H1 (cell line): ENCODE measurements at regions not wholly inside any gene's neighbourhood (a gene's known extent, or its start where the extent isn't known, plus 50 kb on each side); places are given as distances from the start of the nearest gene placed in this dataset.

Experiments
- CTCF ChIA-PET: fragments of 300-600 bp; sonication (Branson Sonifier 250); formaldehyde crosslinking; loops from one replicate; lab custom pipeline; 2021; ENCODE audit not compliant: partially characterized antibody; lab: Charles Lee
- POLR2A ChIA-PET: fragments of 300-600 bp; sonication (Branson Sonifier 250); formaldehyde crosslinking; loops from one replicate; lab custom pipeline; 2021; ENCODE audit warnings: inconsistent platforms; ENCODE audit not compliant: partially characterized antibody; lab: Charles Lee
- DNase-seq, 2 experiments: peaks; one replicate each; pipeline versions ENCODE4 v3.0.0 to v3.0.0-alpha.2; 2010 to 2022; ENCODE audit warnings: low spot score in 2 of 2, low read depth in 1 of 2, mixed read lengths in 1 of 2
- FAIRE-seq: peaks from 2 replicates; lab custom pipeline; 2011; peaks lifted over from hg19 to GRCh38; lab: Jason Lieb, UNC
- H2AFZ ChIP-seq: 2 replicates; pipeline ENCODE4 v1.8.1; 2012; ENCODE audit warnings: low read length, inconsistent platforms
- H2AK5ac ChIP-seq: 2 replicates; pipeline ENCODE4 v1.6.1; 2013; ENCODE audit warnings: low read depth, low read length
- H2BK120ac ChIP-seq: replicated peaks from 2 replicates; pipeline ENCODE3; 2013; ENCODE audit warnings: low read depth, low read length, inconsistent platforms
- H2BK12ac ChIP-seq: 2 replicates; pipeline ENCODE4 v1.6.1; 2013; ENCODE audit warnings: low read depth, low read length
- H2BK15ac ChIP-seq: 2 replicates; pipeline ENCODE4 v1.6.1; 2013; ENCODE audit warnings: low read length
- H2BK20ac ChIP-seq: 2 replicates; pipeline ENCODE4 v1.6.1; 2013; ENCODE audit warnings: low read length
- H2BK5ac ChIP-seq: 2 replicates; pipeline ENCODE4 v1.6.1; 2013; ENCODE audit warnings: low read depth, low read length
- H3K14ac ChIP-seq: 2 replicates; pipeline ENCODE4 v1.6.1; 2013; ENCODE audit warnings: inconsistent platforms; ENCODE audit not compliant: insufficient read length
- H3K18ac ChIP-seq: 2 replicates; pipeline ENCODE4 v1.6.1; 2013; ENCODE audit warnings: low read length; ENCODE audit errors: extremely low read depth
- H3K23ac ChIP-seq: 2 replicates; pipeline ENCODE4 v1.6.1; 2013; ENCODE audit warnings: inconsistent platforms; ENCODE audit not compliant: insufficient read length
- H3K23me2 ChIP-seq: 2 replicates; pipeline ENCODE4 v1.6.1; 2013; ENCODE audit warnings: low read depth, low read length
- H3K27ac ChIP-seq: 2 replicates; pipeline ENCODE4 v1.6.1; 2011; ENCODE audit warnings: low read depth, low read length, inconsistent platforms
- H3K27me3 ChIP-seq, 4 experiments: replicated peaks in 1 of 4; 1 replicate in 1 of 4; 2 replicates in 3 of 4; pipeline versions ENCODE4 v1.6.1 to v1.8.1; 2011 to 2013; ENCODE audit warnings: low read length in 3 of 4, mild to moderate bottlenecking in 3 of 4, inconsistent platforms in 2 of 4, mixed read lengths in 2 of 4, moderate library complexity in 1 of 4; ENCODE audit not compliant: control insufficient read depth in 3 of 4, insufficient read depth in 3 of 4; ENCODE audit errors: extremely low read depth in 1 of 4
- H3K36me3 ChIP-seq, 4 experiments: 2 replicates each; pipeline versions ENCODE4 v1.6.1 to v1.8.1; 2011 to 2013; ENCODE audit warnings: mild to moderate bottlenecking in 4 of 4, low read length in 3 of 4, moderate library complexity in 2 of 4, control low read depth in 1 of 4, inconsistent platforms in 1 of 4; ENCODE audit not compliant: insufficient read depth in 4 of 4, control insufficient read depth in 2 of 4
- H3K4ac ChIP-seq: replicated peaks from 2 replicates; pipeline ENCODE3; 2013; ENCODE audit warnings: low read length, low read depth, mixed read lengths, inconsistent platforms; ENCODE audit not compliant: insufficient read length
- H3K4me1 ChIP-seq, 4 experiments: replicated peaks in 1 of 4; 1 replicate in 1 of 4; 2 replicates in 3 of 4; pipeline versions ENCODE4 v1.6.1 to v1.8.1; 2011 to 2013; ENCODE audit warnings: low read length in 3 of 4, inconsistent platforms in 2 of 4, mixed read lengths in 1 of 4; ENCODE audit not compliant: insufficient read depth in 4 of 4, control insufficient read depth in 3 of 4
- H3K4me2 ChIP-seq, 2 experiments: 2 replicates each; pipeline versions ENCODE4 v1.6.1 to v1.8.1; 2011 to 2013; ENCODE audit warnings: low read depth in 2 of 2, low read length in 2 of 2, control low read depth in 1 of 2, inconsistent platforms in 1 of 2, mild to moderate bottlenecking in 1 of 2; ENCODE audit not compliant: insufficient read depth in 1 of 2
- H3K4me3 ChIP-seq, 4 experiments: fragments of 200-600, 300-600 bp in 1 of 4; sonication (generic), shearing (Covaris generic), sonication (Bioruptor Twin) in 1 of 4; 2 replicates each; pipeline versions ENCODE4 v1.5.1 to v1.8.1; 2011 to 2016; ENCODE audit warnings: low read length in 4 of 4, low read depth in 3 of 4, control low read depth in 2 of 4, inconsistent platforms in 2 of 4, mild to moderate bottlenecking in 2 of 4, mixed read lengths in 1 of 4, moderate library complexity in 1 of 4; ENCODE audit not compliant: insufficient read depth in 2 of 4; ENCODE audit errors: extremely low read depth in 1 of 4
- H3K56ac ChIP-seq: replicated peaks from 2 replicates; pipeline ENCODE3; 2013; ENCODE audit warnings: low read depth, mild to moderate bottlenecking, mixed read lengths, low read length, inconsistent platforms; ENCODE audit not compliant: insufficient read length
- H3K79me1 ChIP-seq: 2 replicates; pipeline ENCODE4 v1.6.1; 2013; ENCODE audit warnings: low read depth, low read length, control low read depth
- H3K79me2 ChIP-seq, 2 experiments: 2 replicates each; pipeline versions ENCODE4 v1.6.1 to v1.8.1; 2012 to 2013; ENCODE audit warnings: low read length in 2 of 2, mild to moderate bottlenecking in 2 of 2, inconsistent platforms in 1 of 2; ENCODE audit not compliant: insufficient read depth in 2 of 2, control insufficient read depth in 1 of 2
- H3K9ac ChIP-seq, 4 experiments: replicated peaks in 1 of 4; 1 replicate in 1 of 4; 2 replicates in 3 of 4; pipeline versions ENCODE4 v1.6.1 to v1.8.1; 2011 to 2013; ENCODE audit warnings: low read depth in 3 of 4, low read length in 3 of 4, control low read depth in 2 of 4, mild to moderate bottlenecking in 2 of 4, moderate library complexity in 2 of 4, inconsistent platforms in 1 of 4; ENCODE audit errors: extremely low read depth in 1 of 4
- H3K9me3 ChIP-seq, 2 experiments: 2 replicates each; pipeline versions ENCODE4 v1.6.1 to v1.8.1; 2012 to 2013; ENCODE audit warnings: mild to moderate bottlenecking in 2 of 2, moderate library complexity in 2 of 2, control low read depth in 1 of 2, inconsistent platforms in 1 of 2, low read depth in 1 of 2, low read length in 1 of 2, mixed read lengths in 1 of 2; ENCODE audit not compliant: insufficient read depth in 2 of 2
- H4K20me1 ChIP-seq, 2 experiments: replicated peaks in 1 of 2; 2 replicates each; pipeline versions ENCODE3 to v1.8.1; 2011 to 2013; ENCODE audit warnings: inconsistent platforms in 2 of 2, low read length in 2 of 2, mild to moderate bottlenecking in 1 of 2; ENCODE audit not compliant: insufficient read depth in 2 of 2, control insufficient read depth in 1 of 2
- H4K5ac ChIP-seq: 2 replicates; pipeline ENCODE4 v1.6.1; 2013; ENCODE audit warnings: low read length, low read depth, mixed read lengths, inconsistent platforms; ENCODE audit not compliant: insufficient read length
- H4K8ac ChIP-seq: 2 replicates; pipeline ENCODE4 v1.8.0; 2013; ENCODE audit warnings: mild to moderate bottlenecking, moderate library complexity, low read length, inconsistent platforms; ENCODE audit not compliant: insufficient read depth; ENCODE audit errors: extremely low read depth
- H4K91ac ChIP-seq: replicated peaks from 2 replicates; pipeline ENCODE3; 2013; ENCODE audit warnings: low read length, mixed read lengths, inconsistent platforms; ENCODE audit not compliant: insufficient read length
- BCL11A ChIP-seq, 2 experiments: IDR thresholded peaks; one replicate each; pipeline ENCODE4 v1.6.1; 2011; ENCODE audit warnings: low read depth in 2 of 2, low read length in 2 of 2, mild to moderate bottlenecking in 2 of 2
- CHD2 ChIP-seq: IDR thresholded peaks from 2 replicates; pipeline ENCODE4 v1.6.1; 2012; ENCODE audit warnings: low read length, improper control_type of control experiment
- FOSL1 ChIP-seq: IDR thresholded peaks from 2 replicates; pipeline ENCODE4 v1.6.1; 2011; ENCODE audit warnings: mild to moderate bottlenecking, low read depth, low read length, moderate library complexity; ENCODE audit not compliant: insufficient read depth
- GABPA ChIP-seq: IDR thresholded peaks from 2 replicates; pipeline ENCODE4 v1.6.1; 2011; ENCODE audit warnings: mild to moderate bottlenecking, low read length, moderate library complexity, borderline replicate concordance; ENCODE audit not compliant: insufficient read depth
- GTF2F1 ChIP-seq: IDR thresholded peaks from 2 replicates; pipeline ENCODE4 v1.6.1; 2012; ENCODE audit warnings: low read depth, low read length, improper control_type of control experiment, borderline replicate concordance
- HDAC6 ChIP-seq: IDR thresholded peaks from one replicate; pipeline ENCODE4 v1.7.1; 2012; ENCODE audit warnings: low read depth, mild to moderate bottlenecking, inconsistent platforms, low read length, moderate library complexity
- KDM1A ChIP-seq: fragments of 200-600, 300-600 bp; sonication (generic); IDR thresholded peaks from 2 replicates; pipeline ENCODE4 v1.7.1; 2016; ENCODE audit warnings: mild to moderate bottlenecking, low read length, borderline replicate concordance
- MAFK ChIP-seq: IDR thresholded peaks from 2 replicates; pipeline ENCODE4 v1.6.1; 2012; ENCODE audit warnings: low read depth, mild to moderate bottlenecking, improper control_type of control experiment, low read length
- RFX5 ChIP-seq: IDR thresholded peaks from 2 replicates; pipeline ENCODE4 v1.6.1; 2011; ENCODE audit warnings: low read depth, low read length, improper control_type of control experiment, borderline replicate concordance
- RNF2 ChIP-seq: fragments of 200-900, 300-1000 bp; sonication (generic); IDR thresholded peaks from 2 replicates; pipeline ENCODE4 v1.7.1; 2016; ENCODE audit warnings: borderline replicate concordance, low read depth, mild to moderate bottlenecking, antibody characterized with exemption, low read length; ENCODE audit not compliant: poor library complexity, severe bottlenecking; ENCODE audit errors: missing control alignments
- SIRT6 ChIP-seq: IDR thresholded peaks from one replicate; pipeline ENCODE4 v1.7.1; 2012; ENCODE audit warnings: low read length, inconsistent platforms
- SIX5 ChIP-seq: IDR thresholded peaks from 2 replicates; pipeline ENCODE4 v1.6.1; 2011; ENCODE audit warnings: mild to moderate bottlenecking, low read depth, low read length
- SP4 ChIP-seq: IDR thresholded peaks from 2 replicates; pipeline ENCODE4 v1.6.1; 2012; ENCODE audit warnings: low read length, inconsistent platforms
- TAF1 ChIP-seq: IDR thresholded peaks from 2 replicates; pipeline ENCODE4 v1.6.1; 2011; ENCODE audit warnings: mild to moderate bottlenecking, low read depth, low read length
- ZNF274 ChIP-seq: IDR thresholded peaks from 2 replicates; pipeline ENCODE4 v1.7.0; 2012; ENCODE audit warnings: low read length, borderline replicate concordance; ENCODE audit errors: extremely low read depth
- WGBS, 2 experiments: shearing (Covaris generic) in 1 of 2; methylation state at CpG; one replicate each; pipeline versions ENCODE4 v1.1.6 to v1.1.7; 2013 to 2015; ENCODE audit warnings: low lambda C conversion rate in 2 of 2, mixed read lengths in 2 of 2, inconsistent platforms in 1 of 2, low coverage in 1 of 2, missing lambda C conversion rate in 1 of 2; ENCODE audit not compliant: insufficient replicate concordance in 2 of 2, insufficient coverage in 1 of 2, insufficient read length in 1 of 2; ENCODE audit errors: extremely low coverage in 1 of 2, missing lambda C conversion rate in 1 of 2; 5-methylcytosine and 5-hydroxymethylcytosine counted together

DNA sequence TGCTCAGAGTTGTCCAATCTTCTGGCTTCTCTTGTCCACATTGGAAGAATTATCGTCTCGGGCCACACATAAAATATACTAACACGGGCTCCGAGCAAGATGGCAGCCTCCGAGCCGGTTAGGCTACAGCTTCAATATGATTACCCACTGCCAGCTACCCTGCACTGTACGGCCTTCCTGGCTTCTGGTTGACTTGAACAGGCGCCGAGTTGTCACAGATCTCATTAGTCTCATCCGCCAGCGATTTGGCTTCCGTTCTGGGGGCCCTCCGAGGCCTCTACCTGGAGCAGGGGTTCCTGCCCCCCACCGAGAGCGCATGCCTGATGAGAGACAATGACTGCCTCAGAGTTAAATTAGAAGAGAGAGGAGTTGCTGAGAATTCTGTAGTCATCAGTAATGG is 101.2 kb upstream of the NUDT6 start:
- CTCF ChIA-PET, result no interaction called here
- Histone ChIP-seq H2AFZ (no peak overlapping the region), H3K79me1 (no peaks in the 10 kb centered on the region)
- no peak for TF ChIP-seq MAFK
- TF ChIP-seq HDAC6, result no peak
- TF ChIP-seq SP4, result no peak
- no peak for TF ChIP-seq FOSL1
- no peak for TF ChIP-seq SIX5
- TF ChIP-seq RNF2, result no peak
- TF ChIP-seq KDM1A, result no peak
- no peak for TF ChIP-seq ZNF274
- no peak for TF ChIP-seq BCL11A (IDR thresholded peaks at IDR 0.05; ENCODE audit: low read depth in 2 of 2, low read length in 2 of 2)
- no peak for TF ChIP-seq SIRT6
- TF ChIP-seq RFX5, result no peak
- TF ChIP-seq GABPA, result no peak
- no peak for TF ChIP-seq GTF2F1
- TF ChIP-seq TAF1, result no peak
- TF ChIP-seq CHD2, result no peak

More for the DNA sequence above, 101.2 kb upstream of the NUDT6 start:
- no peak overlapping the region for H2AK5ac ChIP-seq
- H3K4me3 ChIP-seq, result no peak overlapping the region
- H2BK120ac ChIP-seq, result no peak overlapping the region
- no peak overlapping the region for H3K56ac ChIP-seq
- H3K4ac ChIP-seq, result no peak overlapping the region
- no peak overlapping the region for H4K91ac ChIP-seq
- H2BK5ac ChIP-seq, result no peak overlapping the region
- no peaks in the 10 kb centered on the region for H4K20me1 ChIP-seq
- H3K23me2 ChIP-seq, result no peaks in the 10 kb centered on the region; the same call in 1 of the 2 replicates
- no peaks in the 10 kb centered on the region for H3K27me3 ChIP-seq
- no peak overlapping the region for H3K4me2 ChIP-seq
- 91% methylated on average over 15 of the region's 15 CpGs; no CpG with 5 or more reads in 1 of the 2 experiments for WGBS, 2 experiments
- POLR2A ChIA-PET, result no interaction called here
- FAIRE-seq (no peak), DNase-seq (no peak)
- no peak overlapping the region for H2BK20ac ChIP-seq
- H3K4me1 ChIP-seq, result no peaks in the 10 kb centered on the region
- H3K14ac ChIP-seq, result no peak overlapping the region
- no peak overlapping the region for H3K23ac ChIP-seq
- no peak overlapping the region for H2BK15ac ChIP-seq
- no peak overlapping the region for H3K27ac ChIP-seq
- no peak overlapping the region for H4K8ac ChIP-seq
- no peak overlapping the region for H3K9ac ChIP-seq
- H3K36me3 ChIP-seq, result peaks cover 0 to 6% (median 1%) of the 10 kb centered on the region in 4 experiments; a peak in 2 of 8 replicates
- no peaks in the 10 kb centered on the region for H3K9me3 ChIP-seq
- H3K79me2 ChIP-seq, result no peaks in the 10 kb centered on the region
- H2BK12ac ChIP-seq, result no peak overlapping the region
- H4K5ac ChIP-seq, result no peak overlapping the region
- no peak overlapping the region for H3K18ac ChIP-seq
